RWPE2 (cell line): ENCODE measurements at regions not wholly inside any gene's neighbourhood (a gene's known extent, or its start where the extent isn't known, plus 50 kb on each side); places are given as distances from the start of the nearest gene placed in this dataset.

Source experiments
- ATAC-seq: fragments of 200-7000 bp; cut with Tn5 transposase; 3 replicates; pipeline ENCODE4 v1.9.1; 2021; ENCODE audit warnings: low read depth
- DNase-seq: peaks from one replicate; pipeline ENCODE4 v3.0.0-alpha.2; 2020; ENCODE audit warnings: low spot score
- H3K27ac ChIP-seq: fragments of 450-650 bp; 2 replicates; pipeline ENCODE4 v1.5.1; 2017; ENCODE audit warnings: mild to moderate bottlenecking; ENCODE audit not compliant: poor library complexity, severe bottlenecking
- H3K27me3 ChIP-seq: fragments of 250-450 bp; sonication (Bioruptor Pico); 2 replicates; pipeline ENCODE4 v1.5.1; 2021; ENCODE audit warnings: mild to moderate bottlenecking, moderate library complexity; ENCODE audit not compliant: insufficient read depth, poor library complexity, severe bottlenecking
- H3K36me3 ChIP-seq: fragments of 250-450 bp; sonication (Bioruptor Pico); 2 replicates; pipeline ENCODE4 v1.5.1; 2020; ENCODE audit warnings: low read depth, mild to moderate bottlenecking, moderate library complexity
- H3K4me1 ChIP-seq: fragments of 250-450 bp; sonication (Bioruptor Pico); 2 replicates; pipeline ENCODE4 v1.5.1; 2021; ENCODE audit warnings: mild to moderate bottlenecking, moderate library complexity; ENCODE audit not compliant: insufficient read depth, poor library complexity, severe bottlenecking
- H3K4me3 ChIP-seq: fragments of 250-450 bp; sonication (Bioruptor Pico); 2 replicates; pipeline ENCODE4 v1.5.1; 2021; ENCODE audit warnings: mild to moderate bottlenecking, moderate library complexity; ENCODE audit not compliant: severe bottlenecking
- H3K9me3 ChIP-seq: fragments of 250-450 bp; sonication (Bioruptor Pico); 2 replicates; pipeline ENCODE4 v1.5.1; 2021; ENCODE audit warnings: mild to moderate bottlenecking, moderate library complexity; ENCODE audit not compliant: severe bottlenecking
- TF ChIP-seq, protein P1 (sequence below): fragments of 450-650 bp; IDR thresholded peaks from one replicate; pipeline ENCODE4 v1.5.1; 2017; ENCODE audit warnings: mild to moderate bottlenecking, moderate library complexity; ENCODE audit not compliant: poor library complexity, severe bottlenecking

DNA sequence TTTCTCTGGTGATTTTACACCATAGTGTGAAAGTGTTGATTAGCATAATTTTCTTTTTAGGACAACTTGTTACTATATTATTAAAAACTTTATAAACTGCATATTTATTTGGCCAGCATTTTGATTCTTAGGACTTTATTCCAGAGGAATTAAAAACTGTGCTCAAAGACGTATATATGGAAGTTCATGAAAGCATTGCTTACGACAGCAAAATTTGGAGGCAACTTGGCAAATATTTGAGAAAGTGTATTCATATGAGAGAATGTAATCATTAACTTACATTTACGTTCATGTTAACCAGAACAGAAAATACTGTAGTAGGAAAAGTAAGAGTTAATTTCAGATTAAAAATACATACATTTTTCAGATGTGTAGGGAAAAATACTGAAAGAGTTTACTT is 203.1 kb downstream of the JCAD start:
- H3K27me3 ChIP-seq = no peaks in the 10 kb centered on the region
- ATAC-seq (no peak), DNase-seq (no peak)
- no peaks in the 10 kb centered on the region for H3K36me3 ChIP-seq
- TF ChIP-seq, protein P1, sequence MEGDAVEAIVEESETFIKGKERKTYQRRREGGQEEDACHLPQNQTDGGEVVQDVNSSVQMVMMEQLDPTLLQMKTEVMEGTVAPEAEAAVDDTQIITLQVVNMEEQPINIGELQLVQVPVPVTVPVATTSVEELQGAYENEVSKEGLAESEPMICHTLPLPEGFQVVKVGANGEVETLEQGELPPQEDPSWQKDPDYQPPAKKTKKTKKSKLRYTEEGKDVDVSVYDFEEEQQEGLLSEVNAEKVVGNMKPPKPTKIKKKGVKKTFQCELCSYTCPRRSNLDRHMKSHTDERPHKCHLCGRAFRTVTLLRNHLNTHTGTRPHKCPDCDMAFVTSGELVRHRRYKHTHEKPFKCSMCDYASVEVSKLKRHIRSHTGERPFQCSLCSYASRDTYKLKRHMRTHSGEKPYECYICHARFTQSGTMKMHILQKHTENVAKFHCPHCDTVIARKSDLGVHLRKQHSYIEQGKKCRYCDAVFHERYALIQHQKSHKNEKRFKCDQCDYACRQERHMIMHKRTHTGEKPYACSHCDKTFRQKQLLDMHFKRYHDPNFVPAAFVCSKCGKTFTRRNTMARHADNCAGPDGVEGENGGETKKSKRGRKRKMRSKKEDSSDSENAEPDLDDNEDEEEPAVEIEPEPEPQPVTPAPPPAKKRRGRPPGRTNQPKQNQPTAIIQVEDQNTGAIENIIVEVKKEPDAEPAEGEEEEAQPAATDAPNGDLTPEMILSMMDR = no peak
- H3K9me3 ChIP-seq = no peaks in the 10 kb centered on the region
- H3K4me3 ChIP-seq = no peak overlapping the region
- H3K27ac ChIP-seq = no peak overlapping the region
- peaks cover 30% of the 10 kb centered on the region for H3K4me1 ChIP-seq

DNA sequence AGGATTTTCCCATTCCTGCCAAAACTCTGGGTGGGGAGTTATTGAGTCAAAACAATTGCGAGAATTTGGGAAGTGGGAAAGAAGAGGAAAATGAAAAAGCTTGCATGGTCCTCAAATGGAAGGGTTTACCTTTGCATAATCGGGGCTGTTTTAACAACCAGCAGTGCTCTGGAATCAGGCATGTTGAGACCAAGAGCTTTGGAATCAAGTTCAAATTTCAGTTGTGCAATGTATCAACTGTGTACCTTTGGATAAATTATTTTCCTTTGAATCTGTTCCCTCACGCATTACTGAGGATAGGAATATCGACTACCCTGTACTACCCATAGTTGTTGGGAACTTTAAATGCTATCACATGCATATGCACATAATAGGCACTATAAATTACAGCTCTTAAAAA is 205.5 kb downstream of the JCAD start:
- peaks cover 25% of the 10 kb centered on the region for H3K4me1 ChIP-seq
- no peak for DNase-seq
- H3K9me3 ChIP-seq = no peaks in the 10 kb centered on the region
- H3K27me3 ChIP-seq = no peaks in the 10 kb centered on the region
- ATAC-seq = no peak
- H3K36me3 ChIP-seq = no peaks in the 10 kb centered on the region
- H3K27ac ChIP-seq = no peak overlapping the region
- TF ChIP-seq, protein P1 = no peak
- H3K4me3 ChIP-seq = no peak overlapping the region

DNA sequence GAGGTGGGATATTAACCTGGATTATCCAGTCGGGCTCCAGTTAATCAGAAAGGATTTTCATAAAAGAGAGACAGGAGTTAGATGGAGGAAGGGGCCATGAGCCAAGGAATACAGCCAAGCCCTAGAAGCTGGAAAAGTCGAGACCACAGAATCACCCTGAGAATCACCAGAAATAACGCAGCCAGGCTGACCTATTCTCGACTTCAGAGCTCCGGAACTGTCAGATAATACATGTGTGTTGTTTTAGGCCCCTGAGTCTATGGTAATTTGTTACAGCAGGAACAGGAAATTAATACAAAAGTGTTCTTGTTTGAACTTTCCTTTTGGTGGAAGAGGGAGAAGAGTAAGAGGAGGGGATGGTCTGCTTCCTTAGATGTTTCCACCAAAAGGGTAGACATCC is 208.1 kb downstream of the JCAD start:
- no peaks in the 10 kb centered on the region for H3K36me3 ChIP-seq

GRCh38 chr10:29850371-29850770 is 209.0 kb downstream of the JCAD start:
- H3K4me3 ChIP-seq = no peak overlapping the region
- TF ChIP-seq, protein P1 = no peak
- peaks cover 19% of the 10 kb centered on the region for H3K4me1 ChIP-seq
- DNase-seq (no peak), ATAC-seq (no peak)
- H3K27ac ChIP-seq = no peak overlapping the region
- no peaks in the 10 kb centered on the region for H3K27me3 ChIP-seq
- H3K36me3 ChIP-seq = no peaks in the 10 kb centered on the region
- no peaks in the 10 kb centered on the region for H3K9me3 ChIP-seq

More for the DNA sequence above, 208.1 kb downstream of the JCAD start:
- Histone ChIP-seq H3K4me1 (peaks cover 19% of the 10 kb centered on the region), H3K4me3 (no peak overlapping the region), H3K27ac (no peak overlapping the region), H3K9me3 (no peaks in the 10 kb centered on the region), H3K27me3 (no peaks in the 10 kb centered on the region)
- ATAC-seq (no peak), DNase-seq (no peak)
- TF ChIP-seq, protein P1 = no peak

GRCh38 chr10:29849886-29850285 is 209.5 kb downstream of the JCAD start:
- H3K4me3 ChIP-seq = no peak overlapping the region
- TF ChIP-seq, protein P1 = no peak
- no peaks in the 10 kb centered on the region for H3K27me3 ChIP-seq
- H3K4me1 ChIP-seq = peaks cover 19% of the 10 kb centered on the region
- ATAC-seq (no peak), DNase-seq (no peak)
- H3K27ac ChIP-seq = peak overlapping the region; percentile 4
- no peaks in the 10 kb centered on the region for H3K9me3 ChIP-seq
- H3K36me3 ChIP-seq = no peaks in the 10 kb centered on the region
